IMR-90 (cell line): ENCODE measurements at regions not wholly inside any gene's neighbourhood (a gene's known extent, or its start where the extent isn't known, plus 50 kb on each side); places are given as distances from the start of the nearest gene placed in this dataset.

Experiments
- ATAC-seq: fragments of 200-7000 bp; cut with Tn5 transposase; 2 replicates; pipeline ENCODE4 v1.9.1; 2020; ENCODE audit warnings: low read depth, mild to moderate bottlenecking, moderate library complexity
- BruUV-seq: library from RNA; stranded (reverse); fragments of 400-500 nt; replicated peaks from 2 replicates; lab custom pipeline; 2021; lab: Mats Ljungman, UMichigan
- CTCF ChIA-PET: fragments of 300-600 bp; formaldehyde crosslinking; extraction: SDS; loops from one replicate; lab custom pipeline; 2021; ENCODE audit warnings: antibody characterized with exemption; lab: Yijun Ruan, JAX
- POLR2A ChIA-PET: fragments of 300-600 bp; sonication (Branson Sonifier 250); formaldehyde crosslinking; loops from one replicate; lab custom pipeline; 2022; ENCODE audit warnings: antibody characterized with exemption; ENCODE audit not compliant: unreplicated experiment; lab: Charles Lee
- DNase-seq: peaks from one replicate; pipeline ENCODE4 v3.0.0; 2013
- H2AFZ ChIP-seq: replicated peaks from 2 replicates; pipeline ENCODE3; 2013; ENCODE audit warnings: low read length, mild to moderate bottlenecking; ENCODE audit not compliant: poor library complexity
- H2AK5ac ChIP-seq: 2 replicates; pipeline ENCODE4 v1.6.1; 2013; ENCODE audit warnings: low read depth, low read length, inconsistent platforms
- H2AK9ac ChIP-seq: replicated peaks from 2 replicates; pipeline ENCODE3; 2013; ENCODE audit warnings: mild to moderate bottlenecking, low read depth, low read length, moderate library complexity; ENCODE audit not compliant: poor library complexity
- H2BK120ac ChIP-seq: 2 replicates; pipeline ENCODE4 v1.6.1; 2013; ENCODE audit warnings: low read depth, low read length, inconsistent platforms
- H2BK15ac ChIP-seq: 3 replicates; pipeline ENCODE4 v1.6.1; 2013; ENCODE audit warnings: low read depth, low read length, inconsistent platforms
- H2BK20ac ChIP-seq: 2 replicates; pipeline ENCODE4 v1.6.1; 2013; ENCODE audit warnings: low read depth, mild to moderate bottlenecking, inconsistent platforms, low read length, moderate library complexity
- H2BK5ac ChIP-seq: 2 replicates; pipeline ENCODE4 v1.6.1; 2013; ENCODE audit warnings: mild to moderate bottlenecking, low read depth, low read length, inconsistent platforms; ENCODE audit not compliant: poor library complexity, severe bottlenecking
- H3K14ac ChIP-seq: replicated peaks from 2 replicates; pipeline ENCODE4 v1.6.1; 2013; ENCODE audit warnings: low read depth, low read length, inconsistent platforms
- H3K18ac ChIP-seq: 2 replicates; pipeline ENCODE4 v1.6.1; 2013; ENCODE audit warnings: low read depth, low read length, control low read depth
- H3K23ac ChIP-seq: 2 replicates; pipeline ENCODE4 v1.6.1; 2013; ENCODE audit warnings: low read depth, low read length, inconsistent platforms
- H3K27ac ChIP-seq: 2 replicates; pipeline ENCODE4 v1.5.1; 2013; ENCODE audit warnings: mild to moderate bottlenecking, control low read depth, low read length; ENCODE audit not compliant: insufficient read depth
- H3K27me3 ChIP-seq: 2 replicates; pipeline ENCODE4 v1.6.1; 2013; ENCODE audit warnings: low read length; ENCODE audit not compliant: control insufficient read depth, insufficient read depth
- H3K36me3 ChIP-seq: 2 replicates; pipeline ENCODE4 v1.6.1; 2013; ENCODE audit warnings: low read length, mixed read lengths; ENCODE audit not compliant: control insufficient read depth, insufficient read depth
- H3K4ac ChIP-seq: 2 replicates; pipeline ENCODE4 v1.6.1; 2013; ENCODE audit warnings: low read depth, low read length, inconsistent platforms
- H3K4me1 ChIP-seq: 2 replicates; pipeline ENCODE4 v1.6.1; 2013; ENCODE audit warnings: low read length, mixed read lengths; ENCODE audit not compliant: control insufficient read depth, insufficient read depth
- H3K4me2 ChIP-seq: 2 replicates; pipeline ENCODE4 v1.6.1; 2013; ENCODE audit warnings: low read depth, mild to moderate bottlenecking, control low read depth, low read length, moderate library complexity
- H3K4me3 ChIP-seq: 2 replicates; pipeline ENCODE4 v1.5.1; 2013; ENCODE audit warnings: low read depth, mild to moderate bottlenecking, control low read depth, low read length, moderate library complexity; ENCODE audit not compliant: insufficient read depth
- H3K56ac ChIP-seq: 2 replicates; pipeline ENCODE4 v1.6.1; 2013; ENCODE audit warnings: low read length, inconsistent platforms; ENCODE audit not compliant: insufficient read depth; ENCODE audit errors: extremely low read depth
- H3K79me1 ChIP-seq, 2 experiments: 2 replicates each; pipeline ENCODE4 v1.6.1; 2013; ENCODE audit warnings: low read length in 2 of 2, inconsistent platforms in 1 of 2, low read depth in 1 of 2
- H3K9ac ChIP-seq: 2 replicates; pipeline ENCODE4 v1.6.1; 2013; ENCODE audit warnings: low read depth, low read length, control low read depth
- H3K9me1 ChIP-seq: 2 replicates; pipeline ENCODE4 v1.6.1; 2013; ENCODE audit warnings: low read length, inconsistent platforms; ENCODE audit not compliant: insufficient read depth
- H3K9me3 ChIP-seq: 2 replicates; pipeline ENCODE4 v1.6.1; 2013; ENCODE audit warnings: low read length; ENCODE audit not compliant: control insufficient read depth, insufficient read depth
- H4K20me1 ChIP-seq: 2 replicates; pipeline ENCODE4 v1.6.1; 2013; ENCODE audit warnings: low read length, inconsistent platforms; ENCODE audit not compliant: insufficient read depth
- H4K5ac ChIP-seq: 2 replicates; pipeline ENCODE4 v1.6.1; 2013; ENCODE audit warnings: mild to moderate bottlenecking, low read depth, low read length, control low read depth
- H4K8ac ChIP-seq, 2 experiments: 2 replicates each; pipeline ENCODE4 v1.6.1; 2013; ENCODE audit warnings: low read depth in 2 of 2, low read length in 2 of 2, control low read depth in 1 of 2, inconsistent platforms in 1 of 2
- H4K91ac ChIP-seq: 2 replicates; pipeline ENCODE4 v1.6.1; 2013; ENCODE audit warnings: low read depth, low read length, inconsistent platforms; ENCODE audit not compliant: insufficient read depth
- BHLHE40 ChIP-seq: fragments of 150-350 bp; IDR thresholded peaks from 2 replicates; pipeline ENCODE4 v1.6.1; 2016; ENCODE audit warnings: mild to moderate bottlenecking, low read depth, low read length
- CEBPB ChIP-seq: IDR thresholded peaks from 2 replicates; pipeline ENCODE4 v1.6.1; 2012; ENCODE audit warnings: low read depth, low read length, improper control_type of control experiment
- CHD1 ChIP-seq: IDR thresholded peaks from 2 replicates; pipeline ENCODE4 v1.6.1; 2012; ENCODE audit warnings: low read depth, low read length, improper control_type of control experiment
- ELK1 ChIP-seq: fragments of 150-350 bp; IDR thresholded peaks from 2 replicates; pipeline ENCODE4 v1.6.1; 2016; ENCODE audit warnings: low read depth, mild to moderate bottlenecking, low read length, moderate library complexity, borderline replicate concordance
- FOS ChIP-seq: fragments of 150-350 bp; IDR thresholded peaks from 2 replicates; pipeline ENCODE4 v1.6.1; 2016; ENCODE audit warnings: low read depth, low read length
- MAFK ChIP-seq: IDR thresholded peaks from 2 replicates; pipeline ENCODE4 v1.6.1; 2012; ENCODE audit warnings: low read depth, low read length, improper control_type of control experiment
- MXI1 ChIP-seq: IDR thresholded peaks from 2 replicates; pipeline ENCODE4 v1.6.1; 2012; ENCODE audit warnings: low read depth, mild to moderate bottlenecking, low read length, moderate library complexity, borderline replicate concordance
- NFE2L2 ChIP-seq: fragments of 150-350 bp; IDR thresholded peaks from 2 replicates; pipeline ENCODE4 v1.6.1; 2016; ENCODE audit warnings: low read depth, mild to moderate bottlenecking, low read length
- POLR2A ChIP-seq: IDR thresholded peaks from 2 replicates; pipeline ENCODE4 v1.6.1; 2012; ENCODE audit warnings: mild to moderate bottlenecking, low read depth, low read length
- RAD21 ChIP-seq: IDR thresholded peaks from 2 replicates; pipeline ENCODE4 v1.6.1; 2012; ENCODE audit warnings: low read length, improper control_type of control experiment
- RCOR1 ChIP-seq: IDR thresholded peaks from 2 replicates; pipeline ENCODE4 v1.6.1; 2012; ENCODE audit warnings: mild to moderate bottlenecking, low read length, improper control_type of control experiment; ENCODE audit not compliant: insufficient replicate concordance
- RFX5 ChIP-seq: IDR thresholded peaks from 2 replicates; pipeline ENCODE4 v1.8.0; 2012; ENCODE audit warnings: low read depth, mild to moderate bottlenecking, low read length, moderate library complexity
- SMC3 ChIP-seq: fragments of 150-350 bp; IDR thresholded peaks from 2 replicates; pipeline ENCODE4 v1.6.1; 2016; ENCODE audit warnings: low read depth, mild to moderate bottlenecking, antibody characterized with exemption, low read length, moderate library complexity
- USF2 ChIP-seq: fragments of 150-350 bp; IDR thresholded peaks from 2 replicates; pipeline ENCODE4 v1.6.1; 2017; ENCODE audit warnings: mild to moderate bottlenecking, antibody characterized with exemption, low read length, low read depth
- WGBS, 2 experiments: methylation state at CpG; one replicate each; pipeline versions ENCODE4 v1.1.5 to v1.1.7; 2013; ENCODE audit warnings: missing lambda C conversion rate in 2 of 2; ENCODE audit not compliant: insufficient read length in 1 of 2; ENCODE audit errors: extremely low coverage in 2 of 2; 5-methylcytosine and 5-hydroxymethylcytosine counted together
- dilution Hi-C: fragments of 300-500 bp; cut with HindIII; formaldehyde crosslinking; loops from one replicate; pipeline ENCODE4 v1.14.3; 2018; ENCODE audit warnings: low sequenced_read_pairs; ENCODE audit not compliant: unreplicated experiment
- in situ Hi-C: fragments of 300-500 bp; cut with MboI; formaldehyde crosslinking; loops from 3 replicates; pipeline ENCODE4 v1.14.3; 2019; ENCODE audit warnings: low sequenced_read_pairs, inconsistent platforms, mixed read lengths
- intact Hi-C: fragments of 100-400 bp; cut with micrococcal nuclease; formaldehyde crosslinking; loops from 2 replicates; pipeline ENCODE4 v1.10.0; 2022
- TF ChIP-seq, protein P1 (sequence below): conservative IDR thresholded peaks from 2 replicates; pipeline ENCODE4 v1.5.1; 2012; ENCODE audit warnings: mild to moderate bottlenecking, low read depth, low read length, improper control_type of control experiment

- Histone ChIP-seq H3K14ac (no peak overlapping the region), H3K18ac (no peak overlapping the region), H3K56ac (no peak overlapping the region), H4K20me1 (no peaks in the 10 kb centered on the region), H4K91ac (no peak overlapping the region), H4K5ac (no peak overlapping the region), H3K23ac (no peak overlapping the region), H2AFZ (no peak overlapping the region), H3K79me1 (no peaks in the 10 kb centered on the region), H3K9ac (no peak overlapping the region), H3K9me1 (no peaks in the 10 kb centered on the region), H3K4me3 (no peak overlapping the region), H2BK20ac (no peak overlapping the region), H2BK15ac (no peak overlapping the region; the same call in 2 of the 3 replicates), H3K4me1 (peaks cover 2% of the 10 kb centered on the region), H3K36me3 (no peaks in the 10 kb centered on the region), H3K27me3 (no peaks in the 10 kb centered on the region), H4K8ac (no peak overlapping the region), H3K9me3 (no peaks in the 10 kb centered on the region), H2BK120ac (no peak overlapping the region), H2AK9ac (no peak overlapping the region), H3K4ac (peak overlapping the region; percentile 27; the same call in 1 of the 2 replicates), H3K4me2 (no peak overlapping the region), H2AK5ac (no peak overlapping the region), H2BK5ac (no peak overlapping the region), H3K27ac (no peak overlapping the region)
- ATAC-seq: no peak; the same call in 1 of the 2 replicates
- DNase-seq: peak; percentile 8
- in situ Hi-C loops (no loop called here), intact Hi-C loops (no loop called here), dilution Hi-C loops (no loop called here)
- ChIA-PET POLR2A (no interaction called here), CTCF (interaction anchor here (0.6 to 0.9 kb wide), 2 partner anchors 11 to 408 kb away, joined by 3 read pairs; no protein-coding TSS in a partner anchor)
- no CpG with 5 or more reads among the region's 9 CpGs for WGBS, 2 experiments
- no TSS peak for BruUV-seq
- TF ChIP-seq MAFK (no peak), FOS (no peak), RCOR1 (no peak), ELK1 (no peak), NFE2L2 (no peak), MXI1 (no peak), CEBPB (no peak), SMC3 (no peak), USF2 (no peak), POLR2A (no peak), RFX5 (no peak), BHLHE40 (no peak), CHD1 (no peak), RAD21 (no peak)
- TF ChIP-seq, protein P1, sequence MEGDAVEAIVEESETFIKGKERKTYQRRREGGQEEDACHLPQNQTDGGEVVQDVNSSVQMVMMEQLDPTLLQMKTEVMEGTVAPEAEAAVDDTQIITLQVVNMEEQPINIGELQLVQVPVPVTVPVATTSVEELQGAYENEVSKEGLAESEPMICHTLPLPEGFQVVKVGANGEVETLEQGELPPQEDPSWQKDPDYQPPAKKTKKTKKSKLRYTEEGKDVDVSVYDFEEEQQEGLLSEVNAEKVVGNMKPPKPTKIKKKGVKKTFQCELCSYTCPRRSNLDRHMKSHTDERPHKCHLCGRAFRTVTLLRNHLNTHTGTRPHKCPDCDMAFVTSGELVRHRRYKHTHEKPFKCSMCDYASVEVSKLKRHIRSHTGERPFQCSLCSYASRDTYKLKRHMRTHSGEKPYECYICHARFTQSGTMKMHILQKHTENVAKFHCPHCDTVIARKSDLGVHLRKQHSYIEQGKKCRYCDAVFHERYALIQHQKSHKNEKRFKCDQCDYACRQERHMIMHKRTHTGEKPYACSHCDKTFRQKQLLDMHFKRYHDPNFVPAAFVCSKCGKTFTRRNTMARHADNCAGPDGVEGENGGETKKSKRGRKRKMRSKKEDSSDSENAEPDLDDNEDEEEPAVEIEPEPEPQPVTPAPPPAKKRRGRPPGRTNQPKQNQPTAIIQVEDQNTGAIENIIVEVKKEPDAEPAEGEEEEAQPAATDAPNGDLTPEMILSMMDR: no peak
Measured at GRCh38 chr6:146876271-146877151, 277.7 kb downstream of the ADGB start.
